ENCODE measurements at regions not wholly inside any gene's neighbourhood (a gene's known extent, or its start where the extent isn't known, plus 50 kb on each side); places are given as distances from the start of the nearest gene placed in this dataset.

GRCh38 chr13:99892866-99893504, 78.6 kb downstream of the ZIC5 start:
- DNase-seq: no peak

- DNase-seq: peak; percentile 58
Observed at GRCh38 chr13:99892196-99892613, 79.4 kb downstream of the ZIC5 start.

- no peak for DNase-seq
Observed at GRCh38 chr13:99886706-99887105, 84.9 kb downstream of the ZIC5 start.

- DNase-seq: peak; percentile 28
Observed at GRCh38 chr13:99884913-99885312, 86.7 kb downstream of the ZIC5 start.

- DNase-seq: no peak
Observed at GRCh38 chr13:99883805-99884204, 87.8 kb downstream of the ZIC5 start.

- no peak for DNase-seq
Observed at GRCh38 chr13:99878921-99879610, 92.5 kb downstream of the ZIC5 start.

- DNase-seq: no peak
Observed at GRCh38 chr13:99876651-99877050, 94.9 kb downstream of the ZIC5 start.

- no peak for DNase-seq
Observed at GRCh38 chr13:99875391-99875790, 96.2 kb downstream of the ZIC5 start.

- no peak for DNase-seq
Observed at GRCh38 chr13:99873832-99874430, 97.6 kb downstream of the ZIC5 start.

GRCh38 chr13:99873141-99873540, 98.4 kb downstream of the ZIC5 start:
- DNase-seq: no peak

- DNase-seq: peak; percentile 64
Observed at GRCh38 chr13:99871249-99871898, 100.2 kb downstream of the ZIC5 start.

- peak; percentile 60 for DNase-seq
Observed at GRCh38 chr13:99870541-99870940, 101.0 kb downstream of the ZIC5 start.

- no peak for DNase-seq
Observed at GRCh38 chr13:99869830-99870229, 101.7 kb downstream of the ZIC5 start.

GRCh38 chr13:99868767-99869166, 102.8 kb downstream of the ZIC5 start:
- no peak for DNase-seq

- DNase-seq: no peak
Observed at GRCh38 chr13:99867535-99868257, 103.9 kb downstream of the ZIC5 start.

GRCh38 chr13:99866781-99867180, 104.8 kb downstream of the ZIC5 start:
- no peak for DNase-seq

- no peak for DNase-seq
Observed at GRCh38 chr13:99865420-99865930, 106.1 kb downstream of the ZIC5 start.

- no peak for DNase-seq
Observed at GRCh38 chr13:99864627-99864990, 107.0 kb downstream of the ZIC5 start.

- DNase-seq: no peak
Observed at GRCh38 chr13:99863789-99864626, 107.6 kb downstream of the ZIC5 start.

GRCh38 chr13:99862244-99862643, 109.3 kb downstream of the ZIC5 start:
- DNase-seq: no peak

GRCh38 chr13:99861771-99862170, 109.8 kb downstream of the ZIC5 start:
- no peak for DNase-seq

- DNase-seq: no peak
Observed at GRCh38 chr13:99860745-99861144, 110.8 kb downstream of the ZIC5 start.
